ENCODE measurements at regions not wholly inside any gene's neighbourhood (a gene's known extent, or its start where the extent isn't known, plus 50 kb on each side); places are given as distances from the start of the nearest gene placed in this dataset.

- TF ChIP-seq, protein P1, sequence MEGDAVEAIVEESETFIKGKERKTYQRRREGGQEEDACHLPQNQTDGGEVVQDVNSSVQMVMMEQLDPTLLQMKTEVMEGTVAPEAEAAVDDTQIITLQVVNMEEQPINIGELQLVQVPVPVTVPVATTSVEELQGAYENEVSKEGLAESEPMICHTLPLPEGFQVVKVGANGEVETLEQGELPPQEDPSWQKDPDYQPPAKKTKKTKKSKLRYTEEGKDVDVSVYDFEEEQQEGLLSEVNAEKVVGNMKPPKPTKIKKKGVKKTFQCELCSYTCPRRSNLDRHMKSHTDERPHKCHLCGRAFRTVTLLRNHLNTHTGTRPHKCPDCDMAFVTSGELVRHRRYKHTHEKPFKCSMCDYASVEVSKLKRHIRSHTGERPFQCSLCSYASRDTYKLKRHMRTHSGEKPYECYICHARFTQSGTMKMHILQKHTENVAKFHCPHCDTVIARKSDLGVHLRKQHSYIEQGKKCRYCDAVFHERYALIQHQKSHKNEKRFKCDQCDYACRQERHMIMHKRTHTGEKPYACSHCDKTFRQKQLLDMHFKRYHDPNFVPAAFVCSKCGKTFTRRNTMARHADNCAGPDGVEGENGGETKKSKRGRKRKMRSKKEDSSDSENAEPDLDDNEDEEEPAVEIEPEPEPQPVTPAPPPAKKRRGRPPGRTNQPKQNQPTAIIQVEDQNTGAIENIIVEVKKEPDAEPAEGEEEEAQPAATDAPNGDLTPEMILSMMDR (IDR thresholded peaks at IDR 0.05): no peak
- no peak for TF ChIP-seq POLR2A (IDR thresholded peaks at IDR 0.05)
- Histone ChIP-seq H3K4me3 (no peak overlapping the region), H3K27ac (no peak overlapping the region), H3K27me3 (no peaks in the 10 kb centered on the region), H3K4me1 (no peaks in the 10 kb centered on the region), H3K36me3 (no peaks in the 10 kb centered on the region), H3K9me3 (peaks cover 0 to 43% (median 23%) of the 10 kb centered on the region in 12 donors)
- ATAC-seq: no peak
- no peak for DNase-seq
- intact Hi-C loops (cut with DNase I): no loop called here
Observed at GRCh38 chr13:33891196-33891742, 73.3 kb downstream of the RFC3 start.

- H3K4me1 ChIP-seq: no peaks in the 10 kb centered on the region
- TF ChIP-seq, protein P1 (IDR thresholded peaks at IDR 0.05): no peak
- no peak for TF ChIP-seq POLR2A (IDR thresholded peaks at IDR 0.05)
- H3K36me3 ChIP-seq: no peaks in the 10 kb centered on the region
- intact Hi-C loops (cut with DNase I): no loop called here
- H3K27me3 ChIP-seq: no peaks in the 10 kb centered on the region
- no peak overlapping the region for H3K4me3 ChIP-seq
- ATAC-seq: no peak
- no peak for DNase-seq
- peaks cover 0 to 66% (median 27%) of the 10 kb centered on the region in 12 donors for H3K9me3 ChIP-seq
- H3K27ac ChIP-seq: no peak overlapping the region
Observed at GRCh38 chr13:33893559-33893958, 75.6 kb downstream of the RFC3 start.

- Histone ChIP-seq H3K27me3 (no peaks in the 10 kb centered on the region), H3K4me1 (no peaks in the 10 kb centered on the region), H3K9me3 (peaks cover 0 to 13% (median 7%) of the 10 kb centered on the region in 12 donors), H3K27ac (no peak overlapping the region), H3K36me3 (no peaks in the 10 kb centered on the region), H3K4me3 (no peak overlapping the region)
- ATAC-seq: no peak
- TF ChIP-seq, protein P1 (IDR thresholded peaks at IDR 0.05): no peak
- TF ChIP-seq POLR2A (IDR thresholded peaks at IDR 0.05): no peak
- 66 to 70% (median 69%) methylated on average over 8 of the region's 8 CpGs for WGBS, 4 donors
- intact Hi-C loops (cut with DNase I): no loop called here
- DNase-seq: no peak
Observed at GRCh38 chr13:33904431-33904830, 86.5 kb downstream of the RFC3 start.

GRCh38 chr13:33908116-33908515 is 90.2 kb downstream of the RFC3 start:
- intact Hi-C loops (cut with DNase I): no loop called here
- WGBS, 4 donors: 75 to 94% (median 87%) methylated on average over 1 of the region's 1 CpG
- no peaks in the 10 kb centered on the region for H3K27me3 ChIP-seq
- TF ChIP-seq, protein P1 (IDR thresholded peaks at IDR 0.05): no peak
- no peak for TF ChIP-seq POLR2A (IDR thresholded peaks at IDR 0.05)
- peaks cover 0 to 2% (median 0%) of the 10 kb centered on the region in 12 donors for H3K4me1 ChIP-seq
- no peak overlapping the region for H3K27ac ChIP-seq
- H3K9me3 ChIP-seq: no peaks in the 10 kb centered on the region
- DNase-seq (no peak), ATAC-seq (no peak)
- no peak overlapping the region for H3K4me3 ChIP-seq
- no peaks in the 10 kb centered on the region for H3K36me3 ChIP-seq

Measured in heart left ventricle (tissue), 16 donors.